ENCODE measurements at regions not wholly inside any gene's neighbourhood (a gene's known extent, or its start where the extent isn't known, plus 50 kb on each side); places are given as distances from the start of the nearest gene placed in this dataset.

DNA sequence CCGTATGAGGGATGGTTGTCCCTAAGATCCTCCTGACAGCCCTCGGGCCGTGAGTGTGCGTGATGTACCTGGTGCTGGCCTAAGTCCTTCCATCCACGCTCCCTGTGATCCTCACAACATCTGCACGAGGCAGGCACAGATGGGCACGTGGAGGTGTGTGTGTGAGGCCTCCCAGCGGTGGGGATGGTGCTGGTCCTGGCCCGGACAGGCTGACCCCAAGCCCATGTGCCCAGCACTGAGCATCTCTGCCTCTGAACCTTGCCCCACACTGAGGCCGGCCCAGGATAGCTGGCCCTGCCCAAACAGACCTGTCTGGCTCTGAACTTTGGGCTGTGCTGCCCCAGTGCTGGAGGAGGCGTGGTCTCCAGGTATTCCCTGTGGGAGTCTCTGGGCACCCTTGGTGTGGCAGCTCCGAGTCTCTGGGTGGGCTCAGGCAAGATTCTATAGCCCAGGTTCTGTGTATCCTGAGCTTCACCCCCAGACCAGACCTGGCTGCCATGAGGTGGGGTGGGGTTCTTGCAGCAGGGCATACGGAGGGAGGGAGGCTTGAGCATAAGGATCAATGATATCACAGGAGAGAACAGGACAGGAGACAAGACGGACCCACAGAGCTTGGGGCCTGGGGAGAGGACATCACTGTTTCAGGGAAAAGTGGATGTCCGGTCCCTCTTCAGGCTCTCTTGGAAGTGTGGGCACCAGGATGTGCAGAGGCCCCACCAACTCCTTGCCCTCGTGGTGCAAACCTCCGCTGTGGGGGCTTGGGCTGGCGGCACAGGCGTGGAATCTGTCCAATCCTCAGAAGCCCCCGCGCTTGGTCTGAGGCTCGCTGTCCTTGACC lies 881.8 kb downstream of the BRD1 start:
- Histone ChIP-seq H3K36me3 (ENCODE audit: control insufficient read depth, insufficient read depth, low read length) (no peaks in the 10 kb centered on the region), H2BK15ac (ENCODE audit: low read depth, low read length) (no peak overlapping the region), H2BK5ac (ENCODE audit: low read depth, low read length, poor library complexity, severe bottlenecking) (no peak overlapping the region), H3K27me3 (ENCODE audit: control insufficient read depth, insufficient read depth, low read length) (no peaks in the 10 kb centered on the region), H3K79me1 (ENCODE audit: low read depth in 1 of 2, low read length in 2 of 2) (no peaks in the 10 kb centered on the region), H2BK120ac (ENCODE audit: low read depth, low read length) (no peak overlapping the region), H4K5ac (ENCODE audit: low read depth, low read length) (no peak overlapping the region), H3K9me3 (ENCODE audit: control insufficient read depth, insufficient read depth, low read length) (peaks cover 45% of the 10 kb centered on the region), H3K14ac (replicated peaks; ENCODE audit: low read depth, low read length) (no peak overlapping the region), H3K4me2 (ENCODE audit: low read depth, low read length) (no peak overlapping the region), H4K8ac (ENCODE audit: low read depth in 2 of 2, low read length in 2 of 2) (no peak overlapping the region), H3K9ac (ENCODE audit: low read depth, low read length) (no peak overlapping the region), H3K4me3 (ENCODE audit: insufficient read depth, low read depth, low read length) (no peak overlapping the region), H2BK20ac (ENCODE audit: low read depth, low read length) (no peak overlapping the region), H3K23ac (ENCODE audit: low read depth, low read length) (no peak overlapping the region), H2AK5ac (ENCODE audit: low read depth, low read length) (no peak overlapping the region), H3K18ac (ENCODE audit: low read depth, low read length) (no peak overlapping the region), H3K9me1 (ENCODE audit: insufficient read depth, low read length) (no peaks in the 10 kb centered on the region), H3K27ac (ENCODE audit: insufficient read depth, low read length) (no peak overlapping the region), H4K91ac (ENCODE audit: insufficient read depth, low read depth, low read length) (no peak overlapping the region), H3K56ac (ENCODE audit: extremely low read depth, insufficient read depth, low read length) (no peak overlapping the region), H4K20me1 (ENCODE audit: insufficient read depth, low read length) (no peaks in the 10 kb centered on the region), H2AK9ac (replicated peaks; ENCODE audit: low read depth, low read length, poor library complexity) (no peak overlapping the region), H3K4me1 (ENCODE audit: control insufficient read depth, insufficient read depth, low read length) (no peaks in the 10 kb centered on the region), H3K4ac (ENCODE audit: low read depth, low read length) (no peak overlapping the region), H2AFZ (replicated peaks; ENCODE audit: low read length, poor library complexity) (no peak overlapping the region)
- in situ Hi-C loops (cut with MboI; ENCODE audit: low sequenced_read_pairs) = no loop called here
- TF ChIP-seq CEBPB (IDR thresholded peaks at IDR 0.05; ENCODE audit: low read depth, low read length) (no peak), RAD21 (IDR thresholded peaks at IDR 0.05; ENCODE audit: low read length) (no peak), MXI1 (IDR thresholded peaks at IDR 0.05; ENCODE audit: borderline replicate concordance, low read depth, low read length) (no peak), SMC3 (IDR thresholded peaks at IDR 0.05; ENCODE audit: low read depth, low read length) (no peak), MAZ (IDR thresholded peaks at IDR 0.05; ENCODE audit: borderline replicate concordance, low read depth, low read length) (no peak), ELK1 (IDR thresholded peaks at IDR 0.05; ENCODE audit: borderline replicate concordance, low read depth, low read length) (no peak), NFE2L2 (IDR thresholded peaks at IDR 0.05; ENCODE audit: low read depth, low read length) (no peak), CHD1 (IDR thresholded peaks at IDR 0.05; ENCODE audit: low read depth, low read length) (no peak), FOS (IDR thresholded peaks at IDR 0.05; ENCODE audit: low read depth, low read length) (no peak), BHLHE40 (IDR thresholded peaks at IDR 0.05; ENCODE audit: low read depth, low read length) (no peak)
- no peak for DNase-seq
- dilution Hi-C loops (cut with HindIII; ENCODE audit: low sequenced_read_pairs, unreplicated experiment) = no loop called here
- no TSS peak for BruUV-seq (replicated peaks)
- CTCF ChIA-PET = no interaction called here
- POLR2A ChIA-PET (ENCODE audit: unreplicated experiment) = no interaction called here
- 73% methylated on average over 4 of the region's 22 CpGs; no CpG with 5 or more reads in 1 of the 2 experiments for WGBS, 2 experiments (ENCODE audit: extremely low coverage in 2 of 2, insufficient read length in 1 of 2)
- intact Hi-C loops (cut with micrococcal nuclease) = no loop called here
- ATAC-seq (ENCODE audit: low read depth) = no peak

Measured in IMR-90 (cell line).